ENCODE measurements at regions not wholly inside any gene's neighbourhood (a gene's known extent, or its start where the extent isn't known, plus 50 kb on each side); places are given as distances from the start of the nearest gene placed in this dataset.

GRCh38 chr3:18585004-18585968 is 160.1 kb upstream of the SATB1 start:
- DNase-seq (ENCODE audit: extremely low spot score) = no peak
- TF ChIP-seq CTCF (IDR thresholded peaks at IDR 0.05; ENCODE audit: control extremely low read depth, extremely low read depth, low read depth, missing control alignments) = no peak
- ChIA-PET POLR2A (no interaction called here), CTCF (interaction anchor here (0.9 to 2.4 kb wide), 4 partner anchors 14 to 59 kb away, joined by 3 to 11 read pairs (median 3); no protein-coding TSS in a partner anchor)

- DNase-seq (ENCODE audit: extremely low spot score) = no peak
- ChIA-PET POLR2A (no interaction called here), CTCF (no interaction called here)
- TF ChIP-seq CTCF (IDR thresholded peaks at IDR 0.05; ENCODE audit: control extremely low read depth, extremely low read depth, low read depth, missing control alignments) = no peak
Observed at GRCh38 chr3:18580268-18580667, 155.1 kb upstream of the SATB1 start.

GRCh38 chr3:18579661-18580060 is 154.5 kb upstream of the SATB1 start:
- CTCF ChIA-PET = no interaction called here
- POLR2A ChIA-PET = no interaction called here
- no peak for TF ChIP-seq CTCF (IDR thresholded peaks at IDR 0.05; ENCODE audit: control extremely low read depth, extremely low read depth, low read depth, missing control alignments)
- DNase-seq (ENCODE audit: extremely low spot score) = no peak

GRCh38 chr3:18575573-18575972 is 150.4 kb upstream of the SATB1 start:
- CTCF ChIA-PET = no interaction called here
- POLR2A ChIA-PET = no interaction called here
- DNase-seq (ENCODE audit: extremely low spot score) = no peak
- no peak for TF ChIP-seq CTCF (IDR thresholded peaks at IDR 0.05; ENCODE audit: control extremely low read depth, extremely low read depth, low read depth, missing control alignments)

GRCh38 chr3:18572809-18573208 is 147.7 kb upstream of the SATB1 start:
- TF ChIP-seq CTCF (IDR thresholded peaks at IDR 0.05; ENCODE audit: control extremely low read depth, extremely low read depth, low read depth, missing control alignments) = no peak
- CTCF ChIA-PET = interaction anchor here (1.4 to 6.6 kb wide), 2 partner anchors 13 to 186 kb away, joined by 3 to 41 read pairs; no protein-coding TSS in a partner anchor
- no peak for DNase-seq (ENCODE audit: extremely low spot score)
- POLR2A ChIA-PET = no interaction called here

GRCh38 chr3:18567293-18567692 is 142.2 kb upstream of the SATB1 start:
- ChIA-PET CTCF (no interaction called here), POLR2A (no interaction called here)
- no peak for DNase-seq (ENCODE audit: extremely low spot score)
- no peak for TF ChIP-seq CTCF (IDR thresholded peaks at IDR 0.05; ENCODE audit: control extremely low read depth, extremely low read depth, low read depth, missing control alignments)

All from GM10248 (cell line).